ENCODE measurements at regions not wholly inside any gene's neighbourhood (a gene's known extent, or its start where the extent isn't known, plus 50 kb on each side); places are given as distances from the start of the nearest gene placed in this dataset.
"Not testable (repeated sequence)": the region's sequence is repeated elsewhere in the genome, so short reads cannot be mapped to it uniquely, and the experiment has no call there.

- no peak for DNase-seq (ENCODE audit: low read depth)
These were observed 644.9 kb upstream of the FLRT2 start for GRCh38 chr14:84885061-84885460.

DNA sequence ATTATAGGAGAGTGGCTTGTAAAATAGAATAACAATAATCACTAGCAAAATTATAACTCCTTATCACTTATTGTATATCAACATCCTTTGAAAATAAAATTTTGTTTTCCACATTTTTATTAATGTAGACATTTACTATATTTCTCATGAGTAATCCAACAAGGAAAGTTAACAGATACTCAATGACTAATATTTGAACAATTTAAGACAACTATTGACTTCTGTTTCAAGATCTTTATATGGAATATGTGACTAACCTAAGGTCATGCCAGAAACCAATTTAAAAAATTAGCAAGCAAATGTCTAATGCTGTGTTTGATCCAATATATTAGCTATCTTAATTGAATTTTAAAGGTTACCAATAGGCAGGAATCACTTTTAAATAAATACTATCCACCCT is 638.5 kb upstream of the FLRT2 start:
- no peak for DNase-seq (ENCODE audit: low read depth)

- no peak for DNase-seq (ENCODE audit: low read depth)
These were observed 635.7 kb upstream of the FLRT2 start for GRCh38 chr14:84894254-84894653.

- no peak for DNase-seq (ENCODE audit: low read depth)
These were observed 607.6 kb upstream of the FLRT2 start for GRCh38 chr14:84922370-84922769.

GRCh38 chr14:84926656-84927055 is 603.3 kb upstream of the FLRT2 start:
- no peak for DNase-seq (ENCODE audit: low read depth)

DNA sequence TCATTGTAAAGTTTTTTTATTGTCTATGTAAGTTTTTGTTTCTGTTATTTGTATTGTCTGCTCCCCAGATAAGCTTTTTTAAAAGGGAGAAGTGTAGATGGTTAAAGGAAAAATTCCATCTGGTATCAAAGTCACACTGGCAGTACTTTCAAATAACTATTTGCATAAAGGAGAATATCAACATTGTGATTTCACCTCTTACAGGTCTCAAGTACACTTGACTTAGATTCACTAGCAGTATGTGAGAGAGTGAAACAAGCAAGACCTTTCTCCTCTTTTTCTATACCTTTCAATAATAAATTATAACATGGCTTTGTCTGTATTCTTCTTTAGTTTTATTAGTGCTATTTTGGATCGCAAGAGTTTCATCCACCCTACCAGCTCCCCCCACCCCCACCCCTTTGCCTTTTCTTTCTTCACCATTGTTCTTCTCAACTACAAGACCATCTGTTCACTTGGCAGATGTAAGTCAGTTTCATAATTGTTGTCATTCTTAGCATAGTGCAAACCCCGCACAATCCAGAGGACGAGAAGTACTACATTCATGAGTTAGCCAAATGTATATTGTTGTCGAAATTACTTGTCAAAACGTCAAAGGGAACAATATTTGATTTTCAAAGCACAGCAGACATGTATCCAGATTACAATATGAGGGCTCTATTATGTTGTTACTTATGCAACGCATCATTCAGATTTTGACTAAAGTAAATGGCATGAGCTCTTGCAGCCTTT is 602.7 kb upstream of the FLRT2 start:
- no peak for DNase-seq (ENCODE audit: low read depth)

DNA sequence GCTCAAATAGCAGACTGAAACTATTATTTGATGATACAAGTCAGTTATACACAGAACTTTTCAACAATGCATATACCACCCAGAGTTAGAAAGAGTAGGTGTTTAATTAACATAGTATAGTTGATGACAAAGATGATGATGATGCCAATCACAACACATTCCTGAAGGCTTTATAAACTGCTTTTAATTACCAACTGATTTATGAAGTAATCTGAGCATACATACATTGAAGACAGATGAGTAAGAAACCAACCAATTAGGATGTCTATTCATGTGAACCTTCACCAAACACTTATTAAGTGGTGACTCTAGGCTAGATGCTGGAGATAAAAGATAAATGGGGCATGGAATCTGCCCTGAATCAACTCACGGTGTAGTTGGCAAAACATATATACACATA is 600.9 kb upstream of the FLRT2 start:
- no peak for DNase-seq (ENCODE audit: low read depth)

DNA sequence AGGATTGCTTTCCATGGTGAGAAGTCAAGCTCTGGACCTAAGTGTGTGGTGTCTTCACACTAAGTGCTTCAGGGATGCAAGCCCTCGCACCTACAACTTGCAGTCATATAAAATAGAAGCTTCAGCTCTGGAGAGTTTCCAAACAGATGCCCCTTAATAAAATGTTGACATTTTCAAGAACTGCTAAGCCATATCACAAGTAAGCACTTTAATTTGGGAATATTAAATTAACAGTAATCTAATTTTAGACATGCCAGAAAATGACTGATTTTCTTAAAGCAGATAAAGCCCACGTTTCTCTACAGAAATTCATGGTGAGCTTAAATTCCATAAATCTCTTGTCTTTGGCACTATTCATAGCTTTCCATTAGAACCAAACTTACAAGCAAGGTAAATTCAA is 600.1 kb upstream of the FLRT2 start:
- DNase-seq (ENCODE audit: low read depth) = no peak

GRCh38 chr14:84937016-84937415 is 592.9 kb upstream of the FLRT2 start:
- DNase-seq (ENCODE audit: low read depth) = no peak

DNA sequence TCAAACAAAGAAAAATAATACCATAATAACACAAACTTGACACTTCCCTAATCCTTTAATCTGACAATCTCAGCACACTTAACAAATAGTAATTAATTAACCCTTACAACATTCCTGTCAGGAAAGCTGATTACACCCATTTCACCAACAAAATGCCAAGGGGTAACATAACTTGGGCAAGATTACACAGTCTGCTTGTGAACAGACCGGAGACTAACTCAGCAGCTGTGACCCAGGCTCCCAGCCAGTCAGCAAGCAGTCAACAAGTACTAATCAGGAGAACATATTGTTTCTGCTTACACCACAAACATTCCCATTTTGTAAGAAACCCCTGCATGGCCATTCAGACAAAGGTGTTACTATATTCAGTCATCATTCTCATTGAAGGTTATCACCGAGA is 592.5 kb upstream of the FLRT2 start:
- DNase-seq (ENCODE audit: low read depth) = no peak

- DNase-seq (ENCODE audit: low read depth) = not testable (repeated sequence)
These were observed 585.0 kb upstream of the FLRT2 start for GRCh38 chr14:84944901-84945300.

- DNase-seq (ENCODE audit: low read depth) = no peak
These were observed 570.0 kb upstream of the FLRT2 start for GRCh38 chr14:84959851-84960520.

DNA sequence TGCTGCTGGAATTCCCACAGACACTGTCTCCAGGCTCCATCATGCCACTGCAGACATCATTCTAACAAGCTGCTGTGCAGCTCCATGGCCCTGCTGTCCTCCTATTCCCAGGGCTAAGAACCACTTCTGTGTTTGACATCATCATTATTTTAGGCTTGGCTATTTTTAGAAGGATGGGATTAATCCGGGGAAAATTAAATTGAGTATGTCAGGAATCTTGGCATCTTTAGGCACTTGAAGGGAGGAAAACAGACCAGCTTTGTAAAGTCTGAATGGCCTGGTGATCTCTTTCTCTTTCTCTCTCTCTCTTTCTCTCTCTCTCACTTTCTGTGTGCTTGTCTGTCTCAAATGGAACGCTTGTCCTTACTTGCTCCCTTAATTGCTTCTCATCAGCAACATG is 568.3 kb upstream of the FLRT2 start:
- DNase-seq (ENCODE audit: low read depth) = no peak

DNA sequence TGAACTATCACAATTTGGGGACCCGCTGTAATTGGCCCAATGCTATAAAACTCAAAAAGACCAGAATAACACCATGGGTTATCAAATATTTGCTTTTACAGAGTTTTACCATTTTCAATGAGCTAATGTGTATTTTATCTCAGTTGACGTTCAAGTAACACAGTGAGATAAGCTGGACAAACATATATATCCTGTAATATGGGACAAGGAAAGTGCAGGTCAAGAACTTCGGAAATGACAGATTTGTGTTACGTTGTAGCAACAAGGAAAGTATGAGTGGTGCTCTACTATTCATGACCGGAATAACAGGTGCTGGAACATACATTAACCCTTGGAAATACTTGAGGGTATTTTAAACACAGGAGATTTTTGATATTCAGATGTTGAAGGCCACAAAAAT is 566.4 kb upstream of the FLRT2 start:
- DNase-seq (ENCODE audit: low read depth) = no peak

- no peak for DNase-seq (ENCODE audit: low read depth)
These were observed 564.7 kb upstream of the FLRT2 start for GRCh38 chr14:84965279-84965678.

GRCh38 chr14:84969501-84969900 is 560.4 kb upstream of the FLRT2 start:
- DNase-seq (ENCODE audit: low read depth) = no peak

- DNase-seq (ENCODE audit: low read depth) = no peak
These were observed 554.6 kb upstream of the FLRT2 start for GRCh38 chr14:84975241-84975902.

GRCh38 chr14:84976805-84977204 is 553.1 kb upstream of the FLRT2 start:
- no peak for DNase-seq (ENCODE audit: low read depth)

- no peak for DNase-seq (ENCODE audit: low read depth)
These were observed 542.9 kb upstream of the FLRT2 start for GRCh38 chr14:84987042-84987441.

DNA sequence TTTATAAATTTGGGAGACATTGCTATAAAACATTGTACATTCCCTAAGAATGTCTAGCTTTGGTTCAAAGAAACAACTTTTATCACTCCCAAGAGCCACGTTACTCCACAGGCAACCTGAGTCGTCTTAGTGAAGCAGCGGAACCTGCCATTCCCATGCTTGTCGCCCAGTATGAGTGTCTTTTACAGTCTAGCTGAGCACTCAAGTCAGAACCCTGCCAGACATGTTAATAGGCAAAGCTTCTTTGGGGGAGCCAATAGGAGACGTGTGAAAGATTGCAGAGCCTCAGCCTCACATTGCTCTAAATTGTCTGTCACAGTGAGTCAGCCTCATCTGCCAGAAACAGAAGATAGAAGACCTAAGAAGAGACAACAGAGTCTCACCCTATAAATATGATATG is 541.6 kb upstream of the FLRT2 start:
- no peak for DNase-seq (ENCODE audit: low read depth)

DNA sequence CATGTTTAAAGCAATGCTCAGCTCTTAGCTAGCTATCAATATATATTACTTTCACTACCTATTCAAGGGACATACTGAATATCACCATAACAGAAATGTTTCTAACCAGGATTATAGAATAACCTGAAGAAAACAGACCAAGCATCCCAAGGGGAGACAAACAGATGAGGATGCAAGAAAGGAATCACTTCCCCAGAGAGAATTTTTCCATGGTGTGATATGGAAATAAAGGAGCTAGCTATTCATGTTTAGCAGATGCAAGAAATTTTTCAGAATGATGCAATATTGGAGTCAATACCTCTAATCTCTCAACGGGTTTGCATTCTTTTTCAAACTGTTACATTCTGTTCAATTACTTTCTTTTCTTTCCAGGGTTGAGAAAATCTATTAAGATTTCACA is 538.9 kb upstream of the FLRT2 start:
- DNase-seq (ENCODE audit: low read depth) = no peak

DNA sequence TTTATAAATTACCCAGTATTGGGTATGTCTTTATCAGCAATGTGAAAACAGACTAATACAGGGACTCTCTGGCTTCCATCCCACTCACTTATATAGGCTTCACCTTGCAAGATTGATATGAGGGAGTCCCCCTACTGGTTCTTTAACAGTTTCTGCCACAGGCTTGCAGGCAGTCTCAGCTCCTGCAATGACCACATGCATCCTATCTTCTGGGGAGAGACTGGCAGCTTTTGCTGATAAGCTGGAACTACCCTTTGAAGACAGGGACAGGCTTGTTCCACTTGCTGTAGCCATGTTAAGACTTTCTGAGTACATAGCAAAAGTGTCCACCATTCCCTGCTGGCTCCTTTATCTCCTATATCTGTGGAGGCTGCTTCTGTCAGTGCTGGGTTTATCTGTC is 531.7 kb upstream of the FLRT2 start:
- DNase-seq (ENCODE audit: low read depth) = no peak

GRCh38 chr14:85002846-85003245 is 527.1 kb upstream of the FLRT2 start:
- DNase-seq (ENCODE audit: low read depth) = no peak

Measured in T follicular helper cell (primary cell).